ENCODE measurements at regions not wholly inside any gene's neighbourhood (a gene's known extent, or its start where the extent isn't known, plus 50 kb on each side); places are given as distances from the start of the nearest gene placed in this dataset.

- TF ChIP-seq CTCF (IDR thresholded peaks at IDR 0.05) (no peak), POLR2A (IDR thresholded peaks at IDR 0.05; ENCODE audit: low read depth) (no peak), POLR2AphosphoS5 (IDR thresholded peaks at IDR 0.05) (no peak), EP300 (IDR thresholded peaks at IDR 0.05) (no peak)
Measured at GRCh38 chrX:69280933-69281332, 115.7 kb upstream of the PJA1 start.

Measured in esophagus muscularis mucosa (tissue), 4 donors.